GM21381 (cell line): ENCODE measurements at regions not wholly inside any gene's neighbourhood (a gene's known extent, or its start where the extent isn't known, plus 50 kb on each side); places are given as distances from the start of the nearest gene placed in this dataset.

Experiments
- ATAC-seq: cut with Tn5 transposase; IDR thresholded peaks from one replicate; pipeline ENCODE4 v1.9.1; 2021; ENCODE audit warnings: mild to moderate bottlenecking, moderate library complexity; ENCODE audit not compliant: unreplicated experiment

- no peak for ATAC-seq
Observed at GRCh38 chrY:8390310-8390709, 947.0 kb upstream of the TSPY4 start.

DNA sequence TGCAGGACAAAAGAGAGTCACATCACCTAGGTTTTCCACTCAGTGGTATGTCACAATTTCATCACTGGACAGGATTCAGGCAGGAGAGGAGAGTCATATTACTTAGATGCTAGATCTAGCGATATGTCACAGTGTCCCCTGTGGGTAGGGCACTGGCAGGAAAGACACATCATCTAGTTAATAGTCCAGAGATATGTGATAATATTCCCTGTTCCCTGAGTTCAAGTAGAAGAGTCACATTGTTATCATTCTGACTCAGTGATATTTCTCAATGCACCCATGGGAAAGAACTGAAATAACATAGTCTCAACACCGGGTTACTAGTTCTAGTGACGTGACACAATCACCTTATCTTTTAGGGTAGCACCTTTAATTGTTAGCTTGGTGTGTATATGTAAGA lies 944.0 kb upstream of the TSPY4 start:
- no peak for ATAC-seq

DNA sequence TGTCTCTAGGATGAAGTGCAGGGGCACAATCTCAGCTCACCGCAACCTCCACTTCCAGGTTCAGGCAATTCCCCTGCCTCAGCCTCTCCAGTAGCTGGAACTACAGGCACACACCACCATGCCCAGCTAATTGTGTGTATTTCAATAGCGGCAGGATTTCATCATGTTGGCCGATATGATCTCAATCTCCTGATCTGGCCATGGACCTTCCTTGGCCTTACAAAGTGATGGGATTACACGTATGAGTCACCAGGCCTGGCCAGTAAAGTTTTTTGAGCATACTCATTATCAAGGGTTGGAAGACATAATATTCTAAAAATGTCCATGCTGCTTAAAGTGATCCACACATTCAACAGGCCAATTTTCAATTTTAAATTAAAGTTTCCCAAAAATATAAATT lies 914.4 kb upstream of the TSPY4 start:
- no peak for ATAC-seq

DNA sequence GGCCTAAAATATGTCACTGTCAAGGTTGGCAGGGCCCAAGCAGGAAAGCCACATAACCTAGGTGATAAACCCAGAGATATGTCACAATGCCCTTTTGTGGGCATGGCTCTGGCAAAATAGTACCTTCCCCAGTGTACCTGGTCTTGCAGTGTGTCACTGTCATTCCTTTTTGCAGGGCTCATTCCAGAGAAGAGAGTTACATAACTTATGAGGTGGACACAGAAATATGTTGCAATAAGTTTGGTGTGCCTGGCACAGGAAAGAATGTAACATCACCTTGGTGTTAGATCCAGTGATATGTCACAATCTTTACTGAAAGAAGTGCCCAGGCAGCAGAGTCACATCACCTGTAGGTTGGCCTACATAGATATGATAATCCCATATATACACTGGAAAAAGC lies 910.8 kb upstream of the TSPY4 start:
- ATAC-seq, result no peak

DNA sequence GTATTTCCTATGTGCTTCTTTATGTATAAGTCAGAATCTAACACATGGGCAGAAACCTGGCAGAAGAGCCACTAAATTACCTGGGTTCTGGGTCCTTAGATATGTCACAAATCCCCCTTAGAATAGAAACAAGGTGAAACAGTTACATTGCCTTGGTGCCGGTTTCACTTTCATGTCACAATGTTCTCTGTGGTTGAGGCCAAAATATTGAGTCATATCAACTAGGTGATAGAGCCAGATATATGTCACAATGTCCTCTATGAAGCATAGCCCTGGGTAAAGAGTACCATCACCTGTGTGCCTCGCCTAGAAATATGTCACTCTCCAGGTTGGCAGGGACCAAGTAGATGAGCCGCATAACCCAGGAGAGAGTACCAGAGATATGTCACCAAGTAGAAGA lies 899.8 kb upstream of the TSPY4 start:
- no peak for ATAC-seq

DNA sequence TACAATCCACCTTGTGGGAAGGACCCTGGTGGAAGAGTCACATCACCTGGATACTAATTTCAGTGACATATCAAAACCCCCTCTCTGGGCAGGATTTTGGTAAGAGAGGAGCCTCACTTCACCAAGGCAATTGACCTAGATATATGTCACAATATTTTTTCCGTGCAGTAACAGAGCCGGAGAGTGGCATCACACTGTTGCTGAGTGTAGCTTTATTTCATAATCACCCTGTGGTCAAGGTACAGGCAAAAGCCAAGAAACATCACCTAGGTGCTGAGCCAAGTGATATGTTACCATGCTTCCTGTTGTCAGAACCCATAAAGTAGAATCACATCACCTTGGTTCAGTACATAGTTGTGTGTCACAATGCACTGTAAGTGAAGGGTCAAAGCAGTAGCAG lies 895.2 kb upstream of the TSPY4 start:
- no peak for ATAC-seq

- no peak for ATAC-seq
Observed at GRCh38 chrY:8452963-8453362, 884.3 kb upstream of the TSPY4 start.

- ATAC-seq, result no peak
Observed at GRCh38 chrY:8466813-8467212, 870.5 kb upstream of the TSPY4 start.

DNA sequence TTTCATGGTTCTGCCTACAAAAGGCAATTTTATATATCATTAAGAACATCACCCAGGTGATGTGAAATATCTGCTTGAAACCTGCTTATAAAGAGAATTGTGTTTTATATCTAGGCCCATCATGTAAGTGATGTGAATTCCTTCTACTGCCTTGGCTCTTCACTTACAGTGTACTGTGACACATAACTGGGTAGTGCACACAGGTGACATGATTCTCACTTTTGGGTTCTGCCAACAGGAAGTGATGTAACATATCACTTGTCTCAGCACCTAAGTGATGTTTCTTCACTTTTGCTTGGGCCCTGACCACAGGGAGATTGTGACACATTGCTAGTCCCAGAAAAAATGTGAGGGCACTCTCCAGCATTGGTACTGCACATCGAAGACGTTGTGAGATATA lies 867.0 kb upstream of the TSPY4 start:
- ATAC-seq, result no peak

DNA sequence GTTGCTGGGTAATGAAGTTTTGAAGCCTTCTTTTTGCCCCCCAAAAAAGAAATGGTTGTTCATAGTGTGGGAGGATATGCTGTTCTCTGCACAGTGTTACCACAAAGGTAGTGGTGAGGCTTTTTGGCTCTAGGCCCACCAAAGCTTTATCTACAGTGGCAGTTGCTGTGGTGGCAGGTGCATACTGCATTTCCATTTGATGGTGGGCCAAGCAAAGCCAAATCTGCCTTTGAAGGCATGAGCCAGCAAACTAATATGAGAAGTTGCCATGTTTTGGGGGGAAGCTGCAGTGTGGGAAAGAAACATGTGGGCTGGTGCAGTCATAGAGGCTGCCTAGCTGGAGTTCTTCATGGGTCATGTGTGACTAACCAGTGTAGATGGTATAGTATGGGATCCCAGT lies 858.1 kb upstream of the TSPY4 start:
- no peak for ATAC-seq

DNA sequence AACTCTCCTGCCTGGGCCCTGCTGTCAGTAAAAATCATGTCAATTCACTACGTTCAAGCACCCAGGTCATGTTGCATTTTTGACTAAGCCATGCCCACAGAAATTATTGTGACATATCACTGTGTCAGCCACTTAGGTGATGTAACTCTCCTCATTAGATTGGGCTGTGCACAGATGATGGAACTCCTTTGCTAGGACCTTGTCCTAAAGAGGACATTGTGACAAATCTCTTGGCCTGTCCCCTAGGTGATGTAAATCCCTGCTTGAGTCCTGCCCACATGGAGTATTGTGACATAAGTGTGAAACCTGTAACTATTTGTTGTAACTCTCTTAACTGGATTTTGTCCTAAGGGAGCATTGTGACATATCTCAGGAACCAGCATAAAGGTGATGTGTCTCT lies 848.3 kb upstream of the TSPY4 start:
- no peak for ATAC-seq

DNA sequence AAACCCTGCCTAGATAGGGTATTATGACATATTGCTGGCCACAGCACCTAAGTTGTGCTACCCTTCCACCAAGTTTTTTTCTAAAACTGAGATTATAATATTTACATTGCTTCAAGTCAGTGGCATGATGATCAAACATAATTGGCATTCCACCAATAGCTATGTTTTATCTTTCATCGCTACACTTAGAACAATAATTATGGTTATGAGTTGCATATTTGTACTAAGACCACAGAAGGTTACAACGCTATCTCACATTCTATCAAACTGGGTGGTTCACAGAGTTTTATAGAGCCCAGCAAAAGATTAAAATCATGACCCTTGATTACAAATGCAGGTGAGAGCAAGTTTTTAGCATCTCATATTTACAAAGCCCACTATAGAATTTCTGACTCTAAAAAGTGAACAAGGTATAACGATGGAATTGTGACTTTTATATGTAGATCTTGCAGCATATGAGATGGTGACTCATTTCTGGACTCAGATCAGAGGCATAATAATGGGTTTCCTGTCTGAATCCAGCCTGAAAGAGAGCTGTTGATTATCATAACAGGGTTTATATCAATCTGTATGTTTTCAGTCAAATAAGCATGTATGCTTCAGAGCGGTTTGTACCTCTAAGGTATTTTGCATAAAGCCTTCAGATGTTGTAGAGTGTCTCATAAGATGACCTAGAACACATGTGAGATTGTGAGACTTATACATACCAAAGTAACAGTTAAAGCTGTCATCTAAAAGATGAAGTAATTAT lies 847.2 kb upstream of the TSPY4 start:
- ATAC-seq, result no peak

DNA sequence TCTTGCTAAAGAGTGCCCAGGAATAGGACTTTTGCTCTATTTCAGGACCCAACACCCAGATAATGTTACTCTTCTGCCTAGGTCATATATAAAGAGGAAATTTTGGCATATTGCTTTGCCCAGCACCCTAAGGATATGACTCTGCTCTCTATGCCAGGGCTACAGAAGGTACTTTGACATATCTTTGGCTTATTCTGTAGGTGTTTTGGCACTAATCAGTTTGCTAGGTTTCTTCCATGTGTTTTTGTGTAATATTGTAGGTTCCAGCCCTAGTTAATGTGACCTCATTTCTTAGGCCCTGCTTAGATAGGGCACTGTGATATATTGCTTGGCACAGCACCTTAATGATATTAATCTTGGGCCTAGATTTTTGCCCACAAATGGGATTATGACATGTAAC lies 842.9 kb upstream of the TSPY4 start:
- ATAC-seq, result no peak

- no peak for ATAC-seq
Observed at GRCh38 chrY:8495243-8495642, 842.0 kb upstream of the TSPY4 start.

DNA sequence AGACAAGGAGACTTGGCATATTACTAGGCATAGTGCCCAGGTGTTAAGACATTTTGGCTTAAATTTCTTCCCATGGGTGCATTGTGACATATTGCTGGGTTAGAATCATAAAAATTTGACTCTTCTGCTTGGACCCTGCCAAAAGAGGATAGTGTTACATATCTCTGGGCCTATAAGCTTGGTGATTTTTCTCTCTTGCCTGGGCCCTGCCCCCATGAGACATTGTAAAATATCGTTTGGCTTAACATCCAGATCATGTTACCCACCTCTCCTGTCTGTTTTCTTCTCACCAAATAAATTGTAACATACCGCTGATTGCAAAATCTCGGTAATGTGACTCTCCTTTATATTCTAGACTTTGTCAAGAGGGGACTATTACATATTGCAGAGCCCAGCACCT lies 836.4 kb upstream of the TSPY4 start:
- ATAC-seq, result no peak

DNA sequence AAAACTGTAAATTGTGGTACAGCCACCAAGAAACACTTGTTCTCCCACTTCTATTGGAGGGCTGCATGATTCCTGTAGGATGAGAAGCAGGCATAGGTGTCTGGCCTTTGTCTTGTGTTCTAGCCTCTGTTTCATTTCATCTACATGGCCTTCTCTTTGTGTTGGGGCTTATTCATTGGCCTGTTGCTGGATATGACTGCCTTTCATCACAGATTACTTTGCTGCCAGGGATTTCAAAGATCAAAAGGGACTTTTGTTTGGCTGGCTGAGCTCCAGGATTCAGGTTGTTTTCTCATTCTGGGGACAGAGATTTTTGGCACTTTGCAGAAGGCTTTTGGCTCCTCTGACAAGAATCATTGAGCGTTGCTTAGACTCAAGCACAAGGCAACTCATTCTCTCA lies 803.8 kb upstream of the TSPY4 start:
- no peak for ATAC-seq

- ATAC-seq, result peak; percentile 96
Observed at GRCh38 chrY:8535704-8536103, 801.6 kb upstream of the TSPY4 start.

DNA sequence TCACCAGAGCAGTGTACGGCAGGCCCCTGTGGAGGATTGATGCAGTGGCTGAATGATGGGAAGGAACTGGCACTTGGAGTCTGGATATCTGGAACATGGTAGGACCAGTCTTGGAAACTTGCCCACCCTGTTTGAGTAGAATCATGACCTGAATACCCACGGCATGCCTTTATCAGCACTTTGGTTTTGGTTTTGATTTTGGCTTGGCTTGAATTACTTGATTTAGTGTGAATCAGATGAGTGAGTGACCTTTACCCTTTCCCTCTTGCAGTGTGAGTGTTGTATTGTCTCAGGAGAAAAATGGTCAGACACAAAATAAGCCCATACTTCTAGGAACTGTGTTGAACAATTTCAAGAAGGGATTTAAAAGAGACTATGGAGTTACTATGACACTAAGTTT lies 801.0 kb upstream of the TSPY4 start:
- ATAC-seq, result no peak

- ATAC-seq, result no peak
Observed at GRCh38 chrY:8541306-8541705, 796.0 kb upstream of the TSPY4 start.

DNA sequence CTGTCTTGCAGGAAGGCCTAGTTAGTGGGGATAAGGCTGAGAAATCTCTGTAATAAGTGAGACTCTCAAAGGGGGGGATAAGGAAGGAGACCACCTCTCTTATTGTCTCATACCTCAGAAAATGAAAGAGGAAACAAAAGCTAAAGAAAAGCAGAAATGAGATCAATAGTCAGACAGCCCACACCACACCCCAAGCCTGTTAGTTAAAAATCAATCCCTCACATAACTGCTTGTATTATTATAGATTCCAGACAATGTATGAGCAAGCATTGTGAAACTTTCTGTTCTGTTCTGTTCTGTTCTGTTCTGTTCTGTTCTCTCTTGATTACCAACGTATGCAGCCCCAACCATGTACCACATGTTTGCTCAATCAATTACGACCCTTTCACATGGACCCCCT lies 792.5 kb upstream of the TSPY4 start:
- peak; percentile 69 for ATAC-seq

GRCh38 chrY:8547931-8548330 lies 789.3 kb upstream of the TSPY4 start:
- ATAC-seq, result no peak

DNA sequence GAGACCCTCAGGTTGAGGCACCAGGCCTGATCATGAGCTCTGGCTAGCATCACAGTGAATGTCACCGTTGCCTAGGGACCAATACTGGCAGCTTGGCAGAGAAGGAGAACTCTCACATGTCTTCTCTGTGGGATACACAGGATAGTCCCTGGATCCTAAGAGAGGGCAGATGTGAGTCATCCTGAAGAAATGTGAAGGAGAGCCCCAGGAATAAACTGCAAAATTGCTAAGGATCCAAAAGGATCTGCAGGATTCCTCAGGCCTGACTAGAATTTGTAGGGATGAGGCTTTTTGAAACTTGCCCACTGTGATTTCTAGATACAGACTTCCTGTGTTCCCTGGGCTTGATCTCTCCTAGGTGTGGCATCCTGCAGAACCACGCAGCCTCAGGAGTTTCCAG lies 785.9 kb upstream of the TSPY4 start:
- ATAC-seq, result no peak

- ATAC-seq, result no peak
Observed at GRCh38 chrY:8552168-8552805, 785.0 kb upstream of the TSPY4 start.
